Choroid plexus epithelial cell (primary cell): ENCODE measurements at regions not wholly inside any gene's neighbourhood (a gene's known extent, or its start where the extent isn't known, plus 50 kb on each side); places are given as distances from the start of the nearest gene placed in this dataset.

Source experiments
- DNase-seq: peaks from one replicate; pipeline ENCODE4 v3.0.0-alpha.2; 2010; ENCODE audit warnings: low read depth
- H3K4me3 ChIP-seq: 2 replicates; pipeline ENCODE4 v1.5.1; 2011; ENCODE audit warnings: low read depth, mild to moderate bottlenecking, control low read depth, low read length, moderate library complexity
- TF ChIP-seq, protein P1 (sequence below): conservative IDR thresholded peaks from 2 replicates; pipeline ENCODE4 v1.5.1; 2011; ENCODE audit warnings: low read depth, mild to moderate bottlenecking, control low read depth, inconsistent platforms, low read length, moderate library complexity

DNA sequence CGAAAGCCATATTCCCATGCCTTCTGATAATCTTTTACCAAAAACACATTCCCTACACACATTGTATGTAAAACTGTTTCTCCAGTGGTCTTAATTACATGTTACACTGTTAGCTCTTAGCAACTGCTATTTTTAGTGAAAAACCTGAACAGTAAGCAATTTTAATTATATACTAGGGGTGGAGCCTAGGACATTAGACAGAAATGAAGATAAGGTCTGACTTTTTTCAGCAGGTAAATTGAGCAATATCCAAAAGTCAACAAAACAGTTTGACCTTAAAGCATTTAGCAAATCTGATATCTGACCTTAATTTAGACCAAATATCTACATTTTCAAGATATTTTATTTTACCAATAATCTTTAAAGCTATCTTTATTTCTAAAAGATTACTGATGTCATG, 60.2 kb downstream of the PDE6H start:
- DNase-seq, result no peak
- no peak overlapping the region for H3K4me3 ChIP-seq
- TF ChIP-seq, protein P1, sequence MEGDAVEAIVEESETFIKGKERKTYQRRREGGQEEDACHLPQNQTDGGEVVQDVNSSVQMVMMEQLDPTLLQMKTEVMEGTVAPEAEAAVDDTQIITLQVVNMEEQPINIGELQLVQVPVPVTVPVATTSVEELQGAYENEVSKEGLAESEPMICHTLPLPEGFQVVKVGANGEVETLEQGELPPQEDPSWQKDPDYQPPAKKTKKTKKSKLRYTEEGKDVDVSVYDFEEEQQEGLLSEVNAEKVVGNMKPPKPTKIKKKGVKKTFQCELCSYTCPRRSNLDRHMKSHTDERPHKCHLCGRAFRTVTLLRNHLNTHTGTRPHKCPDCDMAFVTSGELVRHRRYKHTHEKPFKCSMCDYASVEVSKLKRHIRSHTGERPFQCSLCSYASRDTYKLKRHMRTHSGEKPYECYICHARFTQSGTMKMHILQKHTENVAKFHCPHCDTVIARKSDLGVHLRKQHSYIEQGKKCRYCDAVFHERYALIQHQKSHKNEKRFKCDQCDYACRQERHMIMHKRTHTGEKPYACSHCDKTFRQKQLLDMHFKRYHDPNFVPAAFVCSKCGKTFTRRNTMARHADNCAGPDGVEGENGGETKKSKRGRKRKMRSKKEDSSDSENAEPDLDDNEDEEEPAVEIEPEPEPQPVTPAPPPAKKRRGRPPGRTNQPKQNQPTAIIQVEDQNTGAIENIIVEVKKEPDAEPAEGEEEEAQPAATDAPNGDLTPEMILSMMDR, result no peak

DNA sequence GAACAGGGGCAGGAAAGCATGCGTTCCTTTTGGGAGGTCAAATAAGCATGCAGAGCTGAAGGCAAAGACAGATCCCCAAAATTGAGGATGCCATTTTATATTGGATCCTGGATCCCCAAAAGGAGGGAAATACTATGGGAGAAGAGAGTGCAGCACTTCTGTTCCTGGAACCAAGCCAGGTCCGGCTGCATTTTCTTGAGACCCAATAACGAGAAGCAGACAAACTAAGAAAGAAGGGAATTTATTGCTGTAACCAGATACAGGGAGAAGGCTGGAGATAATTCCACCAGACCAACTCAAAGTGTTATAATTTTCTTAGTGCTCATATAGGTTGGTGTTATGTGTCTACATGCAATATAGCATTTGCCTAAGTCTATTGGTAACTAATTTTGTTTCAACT, 60.8 kb downstream of the PDE6H start:
- TF ChIP-seq, protein P1, result no peak
- DNase-seq, result no peak
- H3K4me3 ChIP-seq, result no peak overlapping the region

DNA sequence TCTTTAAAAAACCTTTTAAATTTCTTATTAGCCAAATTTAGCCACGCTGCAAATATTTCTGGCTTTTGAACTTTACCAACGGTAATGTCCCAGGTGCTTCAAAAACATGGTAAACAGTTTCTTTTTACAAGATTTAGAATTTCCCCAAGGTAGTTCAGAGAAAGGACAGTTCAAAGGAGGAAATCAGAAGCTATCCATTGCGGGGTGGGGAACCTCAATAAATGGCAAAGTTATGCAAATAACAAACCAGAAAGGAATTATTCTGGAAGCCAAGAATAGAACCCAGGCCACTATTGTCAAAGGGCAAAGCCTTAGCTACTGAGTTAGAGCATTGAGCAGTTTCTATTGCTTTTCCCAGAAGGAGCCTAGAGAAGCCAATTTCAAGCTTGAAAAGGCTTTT, 62.3 kb downstream of the PDE6H start:
- no peak overlapping the region for H3K4me3 ChIP-seq
- TF ChIP-seq, protein P1, result no peak
- no peak for DNase-seq

DNA sequence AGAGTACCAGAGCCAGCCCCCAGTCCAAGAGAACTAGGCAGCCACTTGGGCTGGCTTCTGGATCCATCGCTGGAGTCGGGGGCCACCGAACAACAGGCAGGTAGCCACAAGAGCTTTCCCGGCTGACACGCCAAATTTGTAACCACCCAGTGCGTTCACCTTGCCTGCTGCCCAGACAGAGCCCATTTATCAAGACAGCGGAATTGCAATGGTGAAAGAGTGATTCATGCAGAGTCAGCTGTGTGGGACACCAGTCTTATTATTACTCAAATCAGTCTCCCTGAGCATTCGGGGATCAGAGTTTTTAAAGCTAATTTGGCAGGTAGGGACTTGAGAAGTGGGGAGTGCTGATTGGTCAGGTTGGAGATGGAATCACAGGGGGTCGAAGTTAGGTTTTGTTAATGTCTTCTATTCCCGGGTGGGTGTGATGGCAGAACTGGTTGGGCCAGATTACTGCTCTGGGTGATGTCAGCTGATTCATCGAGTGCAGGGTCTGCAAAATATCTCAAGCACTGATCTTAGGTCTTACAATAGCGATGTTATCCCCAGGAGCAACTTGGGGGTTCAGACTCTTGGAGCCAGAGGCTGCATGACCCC, 64.3 kb downstream of the PDE6H start:
- TF ChIP-seq, protein P1, result no peak
- no peak for DNase-seq
- H3K4me3 ChIP-seq, result no peak overlapping the region

DNA sequence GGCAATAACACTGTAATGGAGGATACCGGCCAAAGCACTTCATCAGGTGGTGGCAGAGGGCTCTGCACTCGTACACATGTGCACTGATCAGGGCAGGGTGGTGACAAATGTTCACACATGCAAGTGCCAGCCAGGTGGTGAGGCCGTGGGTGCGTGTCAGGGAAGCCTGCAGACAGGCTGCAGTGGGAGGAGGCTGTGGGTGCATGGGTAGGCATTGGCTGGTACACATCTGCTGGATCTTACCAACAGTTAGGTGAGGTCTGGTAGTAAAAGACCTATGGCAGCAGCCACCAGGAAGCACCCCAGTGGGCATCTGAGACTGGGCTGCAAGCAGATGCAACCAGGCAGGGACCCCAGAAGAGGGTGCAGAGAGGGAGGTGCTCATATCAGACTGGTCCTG, 65.3 kb downstream of the PDE6H start:
- TF ChIP-seq, protein P1, result no peak
- no peak for DNase-seq
- no peak overlapping the region for H3K4me3 ChIP-seq

DNA sequence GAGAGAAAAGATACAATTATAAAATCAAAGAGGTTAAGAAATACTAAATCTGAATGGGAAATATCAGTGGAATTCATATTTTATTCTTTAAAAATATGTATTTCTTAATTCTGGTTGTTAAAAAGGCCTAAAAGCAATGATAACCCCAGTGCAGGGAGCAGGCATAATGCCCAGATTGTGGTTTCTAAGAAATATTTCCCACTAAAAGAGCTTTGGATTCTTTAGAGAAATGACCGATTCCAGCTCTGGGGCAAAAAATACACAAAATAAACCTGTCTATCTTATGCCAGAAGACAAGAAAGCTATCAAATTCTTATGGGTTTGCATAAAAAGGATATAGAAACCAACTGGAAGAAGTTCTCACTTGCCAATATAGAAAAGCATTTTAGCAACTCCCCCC, 71.6 kb downstream of the PDE6H start:
- DNase-seq, result peak; percentile 43
- H3K4me3 ChIP-seq, result no peak overlapping the region
- TF ChIP-seq, protein P1, result no peak

DNA sequence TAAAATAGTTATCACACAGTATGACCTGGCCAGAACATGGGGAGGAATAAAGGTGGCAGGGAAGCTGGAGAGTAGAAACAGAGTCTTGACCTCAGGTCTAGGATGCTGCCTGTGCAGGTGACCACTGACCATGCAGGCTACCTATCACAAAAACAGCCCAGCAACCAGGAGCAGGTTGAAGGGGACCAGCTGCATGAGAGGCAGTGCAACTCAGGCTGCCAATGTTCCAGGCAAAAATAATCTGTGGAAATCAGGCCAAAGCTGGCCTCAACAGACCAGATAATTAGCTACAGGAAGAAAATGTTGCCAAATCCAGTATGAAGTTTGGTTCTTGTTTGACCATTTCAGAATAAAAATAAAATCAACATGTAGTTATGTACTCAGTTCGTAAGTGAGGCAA, 72.6 kb downstream of the PDE6H start:
- DNase-seq, result no peak
- TF ChIP-seq, protein P1, result no peak
- no peak overlapping the region for H3K4me3 ChIP-seq
